ENCODE measurements at regions not wholly inside any gene's neighbourhood (a gene's known extent, or its start where the extent isn't known, plus 50 kb on each side); places are given as distances from the start of the nearest gene placed in this dataset.

- TF ChIP-seq CTCF (conservative IDR thresholded peaks at IDR 0.05 in 1 of 2, IDR thresholded peaks at IDR 0.05 in 1 of 2; ENCODE audit: low read depth in 1 of 2, low read length in 2 of 2) (no peak), EZH2 (IDR thresholded peaks at IDR 0.05; ENCODE audit: low read length, missing control alignments) (no peak)
Measured at GRCh38 chr1:192070213-192070612, 88.0 kb upstream of the RGS18 start.

Data from fibroblast of lung (primary cell).